IPS DF 4.7 (cell line): ENCODE measurements at regions not wholly inside any gene's neighbourhood (a gene's known extent, or its start where the extent isn't known, plus 50 kb on each side); places are given as distances from the start of the nearest gene placed in this dataset.
"Not testable (repeated sequence)": the region's sequence is repeated elsewhere in the genome, so short reads cannot be mapped to it uniquely, and the experiment has no call there.

Experiments used
- DNase-seq: peaks from one replicate; pipeline ENCODE4 v3.0.0-alpha.2; 2013; ENCODE audit warnings: low spot score; ENCODE audit errors: extremely low read depth

DNA sequence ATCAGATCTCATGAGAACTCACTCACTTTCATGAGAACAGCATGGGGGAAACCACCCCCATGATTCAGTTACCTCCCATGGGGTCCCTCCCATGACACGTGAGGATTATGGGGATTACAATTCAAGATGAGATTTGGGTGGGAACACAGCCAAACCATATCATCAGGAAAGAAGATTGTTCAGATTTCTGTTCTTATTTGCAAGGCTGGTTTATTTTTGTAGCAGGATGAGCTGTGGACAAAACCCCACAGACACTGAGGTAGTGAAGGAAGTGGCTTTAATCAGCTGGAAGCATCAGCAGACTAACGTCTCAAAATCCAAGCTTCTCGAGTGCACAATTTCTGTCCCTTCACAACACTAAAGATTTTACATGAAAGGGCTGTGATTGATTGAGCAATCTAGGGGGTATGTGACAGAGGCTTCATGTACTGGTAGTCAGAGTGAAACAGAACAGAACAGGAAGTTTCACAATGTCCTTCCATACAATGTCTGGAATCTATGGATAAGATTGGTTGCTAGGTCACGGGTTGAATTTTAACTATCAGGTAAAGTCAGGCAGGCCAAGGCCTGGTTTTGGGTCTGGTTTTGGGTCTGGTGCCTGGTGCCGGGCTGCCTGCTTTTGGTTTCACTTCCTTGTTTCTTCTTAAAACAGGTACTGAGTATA is 91.3 kb upstream of the ZNF366 start:
- no peak for DNase-seq

- no peak for DNase-seq
These were observed 90.3 kb upstream of the ZNF366 start for GRCh38 chr5:72597456-72597948.

DNA sequence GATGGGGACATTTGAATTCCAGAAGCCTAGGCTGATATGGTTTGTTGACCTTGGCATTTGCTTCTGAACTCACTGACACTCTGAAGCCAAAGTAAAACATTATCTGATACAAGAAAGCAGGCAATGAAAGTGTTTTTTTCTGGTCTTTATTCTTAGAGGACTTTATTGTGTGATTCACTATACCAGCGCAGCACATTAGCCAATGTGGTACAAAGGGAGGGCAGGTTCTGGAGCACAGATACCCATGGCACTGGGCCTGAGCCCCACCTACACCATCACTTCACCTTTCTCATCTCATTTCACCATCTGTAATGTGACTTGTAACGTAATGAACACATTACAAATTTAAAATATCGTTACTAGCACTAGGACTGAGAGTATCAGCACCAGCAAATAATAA is 89.7 kb upstream of the ZNF366 start:
- no peak for DNase-seq

GRCh38 chr5:72588640-72589039 is 81.4 kb upstream of the ZNF366 start:
- DNase-seq = no peak

DNA sequence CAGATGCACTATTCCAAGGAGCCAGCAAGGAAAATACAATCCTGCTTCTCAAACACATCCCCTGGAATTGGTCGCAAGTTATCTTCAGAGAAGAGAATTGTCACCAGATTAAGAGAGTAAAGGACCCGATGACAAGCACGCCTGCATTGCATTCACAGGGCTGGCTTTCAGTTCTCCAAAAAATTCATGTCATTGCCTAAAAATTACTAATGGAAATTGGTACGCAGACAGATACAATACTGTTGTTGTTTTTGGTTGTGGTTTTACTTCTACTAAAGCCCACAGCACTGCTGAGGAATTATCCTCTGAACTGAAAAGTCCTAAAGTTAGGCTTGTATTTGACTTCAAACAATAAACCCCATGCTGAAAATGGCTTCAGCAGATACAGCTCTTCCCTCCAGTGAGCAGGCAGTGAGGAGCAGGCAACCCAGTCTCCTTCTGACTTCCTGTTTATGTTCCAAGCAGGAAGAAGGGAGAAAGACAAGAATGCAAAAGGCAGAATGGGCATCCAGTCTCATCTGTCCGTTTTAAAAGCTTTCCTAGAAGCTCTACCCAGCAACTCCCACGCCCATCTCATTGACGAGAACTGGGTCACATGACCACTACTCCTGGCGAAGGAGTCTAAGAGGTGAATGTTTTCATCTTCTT is 80.6 kb upstream of the ZNF366 start:
- DNase-seq = no peak

DNA sequence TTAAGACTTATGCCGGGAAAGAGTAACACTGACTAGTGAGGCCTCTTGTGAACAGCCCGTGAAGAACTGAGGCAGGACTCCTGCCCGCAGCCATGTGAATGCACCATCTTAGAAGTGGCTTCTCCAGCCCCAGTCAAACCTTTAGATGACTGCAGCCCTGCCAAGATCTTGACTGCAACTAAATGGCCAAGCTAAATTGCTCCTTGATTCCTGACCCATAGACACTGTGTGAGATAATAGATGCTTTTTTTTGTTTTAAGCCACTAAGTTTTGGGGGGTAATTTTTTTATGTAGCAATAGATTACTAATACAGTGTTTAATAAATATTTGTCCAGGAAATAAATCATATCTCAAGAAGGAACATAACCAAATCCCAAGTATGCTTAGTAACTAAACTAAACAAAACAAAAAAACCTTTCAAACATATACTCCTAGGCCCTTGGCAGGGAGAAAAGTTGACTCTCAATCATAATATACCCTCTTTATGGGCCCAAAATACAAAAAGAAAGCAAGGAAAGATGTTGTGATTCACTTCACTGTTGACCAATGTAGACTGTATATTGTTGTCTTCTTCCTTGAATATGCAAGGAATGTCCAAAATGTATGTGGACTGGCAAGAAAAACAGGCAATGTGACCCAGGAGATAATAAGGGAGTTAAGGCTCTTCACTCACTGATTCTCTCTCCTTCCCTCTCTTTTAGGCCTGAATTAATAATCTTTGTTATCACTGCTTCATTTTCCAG is 79.7 kb upstream of the ZNF366 start:
- no peak for DNase-seq

DNA sequence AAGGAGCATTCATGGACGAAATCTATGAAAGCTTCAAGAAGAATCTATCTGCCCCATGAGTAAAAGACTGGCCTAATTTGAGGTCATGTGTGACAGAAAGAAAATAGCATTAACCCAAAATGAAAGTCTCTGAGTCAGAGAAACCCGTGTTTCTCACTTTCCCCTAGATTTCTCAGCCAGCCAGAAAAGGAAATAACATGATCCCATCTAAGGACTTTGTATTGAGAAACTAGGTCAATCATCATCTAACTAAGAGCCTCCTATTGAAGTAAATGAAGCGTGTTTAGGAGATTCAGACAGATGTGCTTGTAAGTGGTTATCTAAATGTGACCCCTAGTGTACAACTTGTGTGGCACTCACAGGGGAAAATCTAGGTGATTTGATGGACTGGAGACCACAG is 77.3 kb upstream of the ZNF366 start:
- DNase-seq = no peak

DNA sequence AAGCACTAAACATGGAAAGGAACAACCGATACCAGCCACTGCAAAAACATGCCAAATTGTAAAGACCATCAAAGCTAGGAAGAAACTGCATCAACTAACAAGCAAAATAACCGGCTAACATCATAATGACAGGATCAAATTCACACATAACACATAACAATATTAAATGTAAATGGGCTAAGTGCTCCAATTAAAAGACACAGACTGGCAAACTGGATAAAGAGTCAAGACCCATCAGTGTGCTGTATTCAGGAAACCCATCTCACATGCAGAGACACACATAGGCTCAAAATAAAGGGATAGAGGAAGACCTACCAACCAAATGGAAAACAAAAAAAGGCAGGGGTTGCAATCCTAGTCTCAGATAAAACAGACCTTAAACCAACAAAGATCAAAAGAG is 72.1 kb upstream of the ZNF366 start:
- DNase-seq = not testable (repeated sequence)

GRCh38 chr5:72572236-72572765 is 65.1 kb upstream of the ZNF366 start:
- DNase-seq = no peak

DNA sequence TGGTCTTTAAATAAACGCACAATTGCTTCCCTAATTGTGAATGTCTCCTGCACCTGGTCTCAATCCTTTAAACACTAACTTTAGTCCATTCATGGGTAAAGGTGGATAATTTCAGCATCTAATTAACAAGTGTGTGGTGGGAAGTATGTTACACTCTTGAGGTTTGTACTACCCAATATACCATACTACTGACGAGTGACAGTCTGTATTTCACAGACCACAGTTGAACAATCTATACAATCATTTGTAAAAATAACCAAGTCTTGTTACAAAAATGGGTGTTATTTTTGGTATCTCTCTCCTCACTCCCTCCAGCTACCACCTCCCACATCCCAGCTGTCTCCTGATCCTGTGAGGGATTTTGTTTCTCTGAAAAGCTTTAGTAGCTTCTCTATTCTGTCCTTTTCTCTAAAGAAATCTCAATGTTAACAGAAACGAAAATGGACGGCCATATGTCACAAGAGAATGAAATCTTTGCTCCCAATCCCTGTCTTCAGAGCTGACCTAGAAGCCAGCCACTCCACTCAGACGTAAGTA is 62.3 kb upstream of the ZNF366 start:
- no peak for DNase-seq

DNA sequence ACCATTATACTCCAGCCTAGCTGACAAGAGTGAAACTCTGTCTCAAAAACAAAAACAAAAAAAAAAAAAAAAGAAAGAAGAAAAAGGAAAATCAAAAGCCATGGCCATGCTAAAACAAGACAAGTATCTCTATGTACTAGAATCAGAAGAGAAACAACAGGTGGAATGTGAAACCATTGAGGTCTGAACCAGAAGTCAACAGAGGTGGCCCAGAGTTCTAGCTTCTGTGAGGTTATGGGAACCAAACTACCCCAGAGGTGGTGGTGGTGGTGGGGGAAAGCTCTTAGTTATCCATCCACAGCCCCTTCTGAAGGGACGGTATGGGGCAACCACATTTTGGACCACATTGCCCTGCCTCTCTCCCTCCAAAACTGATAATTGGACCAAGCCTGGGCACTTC is 59.5 kb upstream of the ZNF366 start:
- DNase-seq = no peak

- no peak for DNase-seq
These were observed 58.5 kb upstream of the ZNF366 start for GRCh38 chr5:72565513-72566289.

GRCh38 chr5:72562717-72563116 is 55.5 kb upstream of the ZNF366 start:
- no peak for DNase-seq

DNA sequence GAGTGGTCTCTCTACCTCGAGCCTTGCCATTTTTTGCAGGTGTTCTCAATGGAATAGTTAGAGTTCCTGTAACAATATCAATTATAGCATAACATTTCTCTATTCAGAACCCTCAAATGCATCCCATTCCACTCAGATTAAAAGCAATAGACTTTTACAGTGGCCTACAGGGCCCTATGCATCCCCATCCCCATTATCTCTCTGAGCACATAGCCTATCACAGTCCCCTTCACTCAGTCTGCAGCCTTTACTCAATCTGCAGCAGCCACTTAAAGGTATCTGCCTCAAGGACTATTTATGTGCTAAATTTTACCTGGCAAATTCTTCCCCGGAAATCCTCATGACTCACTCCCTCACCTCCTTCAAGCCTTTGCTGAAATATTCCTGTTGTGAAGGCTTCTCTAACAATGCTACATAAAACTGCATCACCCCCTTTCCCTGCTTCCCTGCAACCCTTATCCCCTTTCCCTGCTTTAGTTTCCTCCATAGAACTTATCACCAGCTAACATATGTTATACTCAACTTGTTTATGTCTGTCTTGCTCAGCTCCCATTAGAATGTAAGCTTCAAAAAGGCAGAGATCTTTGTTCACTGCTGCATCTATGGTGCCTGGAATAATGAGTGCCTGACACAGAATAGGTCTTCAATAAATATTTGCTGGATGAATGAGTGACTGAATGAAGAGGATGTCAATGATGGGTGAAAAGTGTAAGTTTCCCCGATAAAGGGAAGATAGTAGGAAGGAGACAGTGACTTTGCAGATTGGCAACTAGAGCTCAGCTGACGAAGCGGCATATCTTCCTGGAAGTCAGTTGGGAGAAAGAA is 54.1 kb upstream of the ZNF366 start:
- DNase-seq = no peak

GRCh38 chr5:72559866-72560766 is 52.9 kb upstream of the ZNF366 start:
- DNase-seq = no peak

GRCh38 chr5:72558383-72558782 is 51.2 kb upstream of the ZNF366 start:
- DNase-seq = no peak

GRCh38 chr5:72558046-72558336 is 50.8 kb upstream of the ZNF366 start:
- no peak for DNase-seq

GRCh38 chr5:72557167-72558045 is 50.2 kb upstream of the ZNF366 start:
- DNase-seq = no peak
